MCF 10A (cell line): ENCODE measurements at regions not wholly inside any gene's neighbourhood (a gene's known extent, or its start where the extent isn't known, plus 50 kb on each side); places are given as distances from the start of the nearest gene placed in this dataset.

Source experiments
- BruUV-seq: library from RNA; stranded (reverse); fragments of 400-500 nt; replicated peaks from 2 replicates; lab custom pipeline; 2021; lab: Mats Ljungman, UMichigan
- CTCF ChIA-PET: fragments of 300-600 bp; sonication (Branson Sonifier 250); formaldehyde crosslinking; extraction: SDS; loops from one replicate; lab custom pipeline; 2021; ENCODE audit warnings: antibody characterized with exemption, inconsistent platforms; lab: Yijun Ruan, JAX
- POLR2A ChIA-PET: fragments of 300-600, 350-650 bp; sonication (Branson Sonifier 250); formaldehyde crosslinking; extraction: SDS; loops from one replicate; lab custom pipeline; 2020; ENCODE audit warnings: antibody characterized with exemption, inconsistent platforms; lab: Yijun Ruan, JAX
- DNase-seq: peaks from one replicate; pipeline ENCODE4 v3.0.0-alpha.2; 2018; ENCODE audit not compliant: unreplicated experiment
- H3K27ac Mint-ChIP-seq: one replicate; pipeline ENCODE4 v1.8.0; 2022; ENCODE audit warnings: mild to moderate bottlenecking, low read depth, mixed read lengths; ENCODE audit not compliant: unreplicated experiment
- H3K27me3 Mint-ChIP-seq: one replicate; pipeline ENCODE4 v1.8.0; 2022; ENCODE audit warnings: mixed read lengths; ENCODE audit not compliant: insufficient read depth, unreplicated experiment
- H3K36me3 Mint-ChIP-seq: one replicate; pipeline ENCODE4 v1.8.0; 2022; ENCODE audit warnings: mild to moderate bottlenecking, moderate library complexity, mixed read lengths; ENCODE audit not compliant: insufficient read depth, unreplicated experiment
- H3K4me1 Mint-ChIP-seq: one replicate; pipeline ENCODE4 v1.8.0; 2022; ENCODE audit warnings: mixed read lengths; ENCODE audit not compliant: insufficient read depth, unreplicated experiment
- H3K4me3 Mint-ChIP-seq: one replicate; pipeline ENCODE4 v1.8.0; 2022; ENCODE audit warnings: mild to moderate bottlenecking, moderate library complexity, mixed read lengths; ENCODE audit not compliant: unreplicated experiment
- H3K9me3 Mint-ChIP-seq: one replicate; pipeline ENCODE4 v1.8.0; 2022; ENCODE audit warnings: mixed read lengths; ENCODE audit not compliant: unreplicated experiment
- intact Hi-C: fragments of 100-400 bp; cut with micrococcal nuclease; formaldehyde crosslinking; loops from 2 replicates; pipeline ENCODE4 v1.14.1; 2022
- TF ChIP-seq, protein P1 (sequence below): fragments of 200-600 bp; IDR thresholded peaks from one replicate; pipeline ENCODE4 v1.8.0; 2022; ENCODE audit warnings: antibody characterized with exemption, mild to moderate bottlenecking; ENCODE audit not compliant: unreplicated experiment

- Mint-ChIP-seq H3K4me3 (no peak overlapping the region), H3K27ac (no peak overlapping the region), H3K36me3 (peaks cover 6% of the 10 kb centered on the region), H3K27me3 (peaks cover 32% of the 10 kb centered on the region), H3K9me3 (peaks cover 4% of the 10 kb centered on the region), H3K4me1 (no peaks in the 10 kb centered on the region)
- ChIA-PET POLR2A (no interaction called here), CTCF (interaction anchor here (0.6 to 4.1 kb wide), 3 partner anchors 9 to 1754 kb away, joined by 3 to 17 read pairs (median 3); no protein-coding TSS in a partner anchor)
- TF ChIP-seq, protein P1, sequence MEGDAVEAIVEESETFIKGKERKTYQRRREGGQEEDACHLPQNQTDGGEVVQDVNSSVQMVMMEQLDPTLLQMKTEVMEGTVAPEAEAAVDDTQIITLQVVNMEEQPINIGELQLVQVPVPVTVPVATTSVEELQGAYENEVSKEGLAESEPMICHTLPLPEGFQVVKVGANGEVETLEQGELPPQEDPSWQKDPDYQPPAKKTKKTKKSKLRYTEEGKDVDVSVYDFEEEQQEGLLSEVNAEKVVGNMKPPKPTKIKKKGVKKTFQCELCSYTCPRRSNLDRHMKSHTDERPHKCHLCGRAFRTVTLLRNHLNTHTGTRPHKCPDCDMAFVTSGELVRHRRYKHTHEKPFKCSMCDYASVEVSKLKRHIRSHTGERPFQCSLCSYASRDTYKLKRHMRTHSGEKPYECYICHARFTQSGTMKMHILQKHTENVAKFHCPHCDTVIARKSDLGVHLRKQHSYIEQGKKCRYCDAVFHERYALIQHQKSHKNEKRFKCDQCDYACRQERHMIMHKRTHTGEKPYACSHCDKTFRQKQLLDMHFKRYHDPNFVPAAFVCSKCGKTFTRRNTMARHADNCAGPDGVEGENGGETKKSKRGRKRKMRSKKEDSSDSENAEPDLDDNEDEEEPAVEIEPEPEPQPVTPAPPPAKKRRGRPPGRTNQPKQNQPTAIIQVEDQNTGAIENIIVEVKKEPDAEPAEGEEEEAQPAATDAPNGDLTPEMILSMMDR, result no peak
- intact Hi-C loops, result no loop called here
- no TSS peak for BruUV-seq
- no peak for DNase-seq
Observed at GRCh38 chr2:7417845-7418742, 500.9 kb downstream of the RNF144A start.

DNA sequence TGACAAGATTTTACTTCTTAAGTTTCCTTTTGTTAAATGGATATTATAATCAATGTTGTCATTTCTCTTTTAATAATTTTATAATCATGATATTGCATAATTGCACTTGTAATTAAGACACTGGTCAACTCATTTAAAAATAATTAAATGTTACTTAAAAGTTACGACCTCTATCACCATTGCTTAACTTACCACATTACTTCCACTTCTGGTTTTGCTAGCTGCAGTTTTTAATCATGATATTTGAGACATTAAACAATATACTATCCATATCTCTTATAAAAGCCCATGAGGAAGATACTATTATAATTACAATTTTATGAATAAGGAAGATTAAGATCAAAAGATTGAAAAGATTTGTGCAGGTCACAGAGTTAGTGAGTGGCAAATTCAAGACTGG, 502.0 kb downstream of the RNF144A start:
- Mint-ChIP-seq H3K9me3 (peaks cover 4% of the 10 kb centered on the region), H3K27ac (no peak overlapping the region), H3K4me1 (no peaks in the 10 kb centered on the region), H3K36me3 (no peaks in the 10 kb centered on the region), H3K27me3 (peaks cover 34% of the 10 kb centered on the region), H3K4me3 (no peak overlapping the region)
- no peak for DNase-seq
- TF ChIP-seq, protein P1, result no peak
- ChIA-PET CTCF (interaction anchor here (4.1 kb wide), 1 partner anchor 8 kb away, joined by 17 read pairs; no protein-coding TSS in a partner anchor), POLR2A (no interaction called here)
- no TSS peak for BruUV-seq
- intact Hi-C loops, result no loop called here

DNA sequence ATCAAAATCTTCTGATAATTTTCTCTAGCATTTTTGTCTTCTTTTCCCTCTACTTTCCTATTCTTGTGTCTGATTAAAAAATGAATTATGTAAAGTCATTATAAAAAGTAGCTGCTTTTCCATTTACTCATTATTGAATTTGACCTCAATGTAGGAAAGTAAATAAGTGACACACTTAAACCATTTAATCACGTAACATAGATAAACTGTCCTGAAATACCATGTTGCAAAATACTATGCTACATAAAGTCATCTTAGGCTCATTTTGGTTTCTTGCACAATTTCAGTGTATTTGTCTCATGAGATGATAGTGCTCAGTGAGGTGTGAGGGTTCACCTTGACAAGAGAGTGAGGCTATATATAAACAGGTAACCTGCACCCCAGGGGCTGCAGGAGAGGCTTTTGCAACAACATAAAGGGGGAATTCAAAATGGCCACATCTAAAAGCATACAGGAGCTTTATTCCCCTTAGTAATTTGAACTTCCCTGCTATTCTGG, 502.7 kb downstream of the RNF144A start:
- ChIA-PET POLR2A (no interaction called here), CTCF (interaction anchor here (0.6 to 1.5 kb wide), 5 partner anchors 53 to 998 kb away, joined by 3 to 5 read pairs (median 4); no protein-coding TSS in a partner anchor)
- intact Hi-C loops, result no loop called here
- Mint-ChIP-seq H3K4me1 (no peaks in the 10 kb centered on the region), H3K27ac (no peak overlapping the region), H3K36me3 (no peaks in the 10 kb centered on the region), H3K27me3 (peaks cover 41% of the 10 kb centered on the region), H3K4me3 (no peak overlapping the region), H3K9me3 (peaks cover 4% of the 10 kb centered on the region)
- TF ChIP-seq, protein P1, result no peak
- no TSS peak for BruUV-seq
- no peak for DNase-seq

- TF ChIP-seq, protein P1, result no peak
- POLR2A ChIA-PET, result no interaction called here
Observed at GRCh38 chr2:7420530-7420929, 503.3 kb downstream of the RNF144A start.

More at GRCh38 chr2:7420530-7420929, 503.3 kb downstream of the RNF144A start:
- Mint-ChIP-seq H3K9me3 (peaks cover 4% of the 10 kb centered on the region), H3K36me3 (no peaks in the 10 kb centered on the region), H3K4me1 (no peaks in the 10 kb centered on the region), H3K27ac (no peak overlapping the region), H3K27me3 (peaks cover 45% of the 10 kb centered on the region), H3K4me3 (no peak overlapping the region)
- no TSS peak for BruUV-seq
- CTCF ChIA-PET, result interaction anchor here (0.6 to 1.5 kb wide), 2 partner anchors 200 to 287 kb away, joined by 4 to 5 read pairs; no protein-coding TSS in a partner anchor
- DNase-seq, result no peak
- intact Hi-C loops, result no loop called here
